ENCODE measurements at regions not wholly inside any gene's neighbourhood (a gene's known extent, or its start where the extent isn't known, plus 50 kb on each side); places are given as distances from the start of the nearest gene placed in this dataset.

DNA sequence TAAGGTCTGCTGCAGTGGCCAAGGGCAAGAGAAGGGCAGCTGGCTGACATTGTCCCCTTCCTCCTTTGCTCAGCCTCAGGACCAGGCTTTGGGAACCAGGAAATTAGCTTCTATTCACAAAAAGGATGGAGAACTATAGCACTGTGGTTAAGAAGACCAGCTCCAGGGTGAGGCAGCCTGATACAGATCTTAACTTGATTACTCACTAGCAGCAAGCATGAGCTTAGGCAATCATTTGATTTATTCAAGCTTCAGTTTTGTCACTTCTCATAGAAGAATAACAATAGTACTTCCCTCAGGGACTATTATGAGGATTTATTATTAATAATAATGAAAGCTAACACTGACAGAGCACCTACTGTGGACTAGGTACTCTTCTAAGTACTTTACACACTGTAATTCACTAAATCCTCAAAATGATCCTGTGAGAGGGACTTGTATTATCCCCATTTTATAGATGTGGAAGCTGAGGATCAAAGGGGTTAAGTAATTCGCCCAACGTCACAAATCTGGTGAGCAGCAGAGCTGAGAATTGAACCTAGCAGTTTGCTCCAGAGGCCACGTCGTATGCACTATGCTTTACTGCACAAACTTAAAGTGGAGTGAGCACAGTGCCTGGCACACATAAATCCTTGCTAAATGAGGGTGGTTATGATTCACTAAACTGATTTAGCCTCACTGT lies 130.4 kb upstream of the PAK3 start:
- TF ChIP-seq POLR2A (IDR thresholded peaks at IDR 0.05) = no peak
- TF ChIP-seq, protein P1, sequence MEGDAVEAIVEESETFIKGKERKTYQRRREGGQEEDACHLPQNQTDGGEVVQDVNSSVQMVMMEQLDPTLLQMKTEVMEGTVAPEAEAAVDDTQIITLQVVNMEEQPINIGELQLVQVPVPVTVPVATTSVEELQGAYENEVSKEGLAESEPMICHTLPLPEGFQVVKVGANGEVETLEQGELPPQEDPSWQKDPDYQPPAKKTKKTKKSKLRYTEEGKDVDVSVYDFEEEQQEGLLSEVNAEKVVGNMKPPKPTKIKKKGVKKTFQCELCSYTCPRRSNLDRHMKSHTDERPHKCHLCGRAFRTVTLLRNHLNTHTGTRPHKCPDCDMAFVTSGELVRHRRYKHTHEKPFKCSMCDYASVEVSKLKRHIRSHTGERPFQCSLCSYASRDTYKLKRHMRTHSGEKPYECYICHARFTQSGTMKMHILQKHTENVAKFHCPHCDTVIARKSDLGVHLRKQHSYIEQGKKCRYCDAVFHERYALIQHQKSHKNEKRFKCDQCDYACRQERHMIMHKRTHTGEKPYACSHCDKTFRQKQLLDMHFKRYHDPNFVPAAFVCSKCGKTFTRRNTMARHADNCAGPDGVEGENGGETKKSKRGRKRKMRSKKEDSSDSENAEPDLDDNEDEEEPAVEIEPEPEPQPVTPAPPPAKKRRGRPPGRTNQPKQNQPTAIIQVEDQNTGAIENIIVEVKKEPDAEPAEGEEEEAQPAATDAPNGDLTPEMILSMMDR (IDR thresholded peaks at IDR 0.05) = no peak

Measured in right lobe of liver (tissue), 4 donors.